Smooth muscle cell (in vitro differentiated cells): ENCODE measurements at regions not wholly inside any gene's neighbourhood (a gene's known extent, or its start where the extent isn't known, plus 50 kb on each side); places are given as distances from the start of the nearest gene placed in this dataset.
"Not testable (repeated sequence)": the region's sequence is repeated elsewhere in the genome, so short reads cannot be mapped to it uniquely, and the experiment has no call there.

Experiments
- DNase-seq: peaks from one replicate; lab custom pipeline; 2025; ENCODE audit not compliant: unreplicated experiment; lab: John Stamatoyannopoulos, UW
- H2AFZ ChIP-seq: fragments of 200-600 bp; sonication (generic); 2 replicates; pipeline ENCODE4 v1.6.0; 2016; ENCODE audit warnings: antibody characterized with exemption, low read depth, mild to moderate bottlenecking
- H3F3A ChIP-seq: fragments of 200-600 bp; sonication (generic); 2 replicates; pipeline ENCODE4 v1.6.0; 2017; ENCODE audit warnings: antibody characterized with exemption, low read depth
- H3K27ac ChIP-seq: fragments of 200-600 bp; sonication (generic); 2 replicates; pipeline ENCODE4 v1.5.1; 2016; ENCODE audit warnings: low read depth, mild to moderate bottlenecking
- H3K27me3 ChIP-seq: fragments of 200-600 bp; sonication (generic); 2 replicates; pipeline ENCODE4 v1.6.1; 2016; ENCODE audit warnings: low read depth, mild to moderate bottlenecking
- H3K36me3 ChIP-seq: fragments of 200-600 bp; sonication (generic); 2 replicates; pipeline ENCODE4 v1.5.1; 2016; ENCODE audit warnings: low read depth
- H3K4me1 ChIP-seq: fragments of 200-600 bp; sonication (generic); 2 replicates; pipeline ENCODE4 v1.5.1; 2016; ENCODE audit warnings: low read depth
- H3K4me2 ChIP-seq: fragments of 200-600 bp; sonication (generic); 2 replicates; pipeline ENCODE4 v1.6.0; 2016; ENCODE audit warnings: mild to moderate bottlenecking
- H3K4me3 ChIP-seq: fragments of 200-600 bp; sonication (generic); 2 replicates; pipeline ENCODE4 v1.5.1; 2016; ENCODE audit warnings: mild to moderate bottlenecking
- H3K79me2 ChIP-seq: fragments of 200-600 bp; sonication (generic); 2 replicates; pipeline ENCODE4 v1.6.0; 2016; ENCODE audit warnings: low read depth, mild to moderate bottlenecking
- H3K9ac ChIP-seq: fragments of 200-600 bp; sonication (generic); 2 replicates; pipeline ENCODE4 v1.6.0; 2016; ENCODE audit warnings: low read depth
- H3K9me3 ChIP-seq: fragments of 200-600 bp; sonication (generic); replicated peaks from 2 replicates; pipeline ENCODE4 v1.5.1; 2016; ENCODE audit warnings: low read depth
- H4K20me1 ChIP-seq: fragments of 200-600 bp; sonication (generic); 2 replicates; pipeline ENCODE4 v1.6.0; 2016; ENCODE audit warnings: low read depth
- CTCF ChIP-seq: fragments of 200-600 bp; sonication (generic); IDR thresholded peaks from 2 replicates; pipeline ENCODE4 v1.5.1; 2017; ENCODE audit warnings: borderline replicate concordance, mild to moderate bottlenecking, antibody characterized with exemption; ENCODE audit not compliant: insufficient read depth, poor library complexity, severe bottlenecking
- WGBS: methylation state at CpG from one replicate; pipeline ENCODE4 v1.1.7; 2016; ENCODE audit warnings: low lambda C conversion rate; 5-methylcytosine and 5-hydroxymethylcytosine counted together

- Histone ChIP-seq H3K27ac (no peak overlapping the region), H3K4me3 (no peak overlapping the region), H3K36me3 (no peaks in the 10 kb centered on the region), H3K27me3 (peaks cover 4% of the 10 kb centered on the region), H3K9me3 (no peaks in the 10 kb centered on the region), H3K4me1 (no peaks in the 10 kb centered on the region), H4K20me1 (no peaks in the 10 kb centered on the region), H2AFZ (no peak overlapping the region), H3K79me2 (no peaks in the 10 kb centered on the region), H3F3A (no peaks in the 10 kb centered on the region), H3K9ac (no peak overlapping the region), H3K4me2 (no peak overlapping the region)
- WGBS: 88% methylated on average over 9 of the region's 9 CpGs
- no peak for DNase-seq
- no peak for TF ChIP-seq CTCF
Observed at GRCh38 chr12:131386167-131386521, 324.7 kb upstream of the SFSWAP start.

DNA sequence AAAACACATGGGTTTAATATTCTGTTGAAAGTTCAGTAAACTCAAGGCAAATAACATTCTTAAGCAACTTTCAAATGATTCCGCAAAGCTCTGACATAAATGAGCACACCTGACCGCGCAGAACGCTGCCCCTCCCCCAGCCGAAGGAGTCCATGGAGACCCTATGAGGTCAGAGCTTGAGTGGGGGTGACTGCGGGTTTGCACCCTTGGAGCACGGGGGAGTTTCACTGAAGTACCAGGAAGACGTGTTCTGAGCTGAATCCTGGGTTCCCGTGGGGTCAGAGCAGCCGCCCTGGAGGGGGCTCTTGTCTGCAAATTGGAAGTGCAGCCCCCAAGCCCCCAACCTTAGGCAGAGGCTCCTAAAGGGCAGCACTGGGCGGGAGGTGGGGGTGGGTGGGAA is 324.1 kb upstream of the SFSWAP start:
- Histone ChIP-seq H3K4me3 (no peak overlapping the region), H3F3A (no peaks in the 10 kb centered on the region), H4K20me1 (no peaks in the 10 kb centered on the region), H3K36me3 (no peaks in the 10 kb centered on the region), H2AFZ (no peak overlapping the region), H3K79me2 (no peaks in the 10 kb centered on the region), H3K27ac (no peak overlapping the region), H3K9me3 (no peaks in the 10 kb centered on the region), H3K4me1 (no peaks in the 10 kb centered on the region), H3K9ac (no peak overlapping the region), H3K27me3 (peaks cover 4% of the 10 kb centered on the region), H3K4me2 (no peak overlapping the region)
- 91% methylated on average over 10 of the region's 11 CpGs for WGBS
- no peak for DNase-seq
- TF ChIP-seq CTCF: no peak

DNA sequence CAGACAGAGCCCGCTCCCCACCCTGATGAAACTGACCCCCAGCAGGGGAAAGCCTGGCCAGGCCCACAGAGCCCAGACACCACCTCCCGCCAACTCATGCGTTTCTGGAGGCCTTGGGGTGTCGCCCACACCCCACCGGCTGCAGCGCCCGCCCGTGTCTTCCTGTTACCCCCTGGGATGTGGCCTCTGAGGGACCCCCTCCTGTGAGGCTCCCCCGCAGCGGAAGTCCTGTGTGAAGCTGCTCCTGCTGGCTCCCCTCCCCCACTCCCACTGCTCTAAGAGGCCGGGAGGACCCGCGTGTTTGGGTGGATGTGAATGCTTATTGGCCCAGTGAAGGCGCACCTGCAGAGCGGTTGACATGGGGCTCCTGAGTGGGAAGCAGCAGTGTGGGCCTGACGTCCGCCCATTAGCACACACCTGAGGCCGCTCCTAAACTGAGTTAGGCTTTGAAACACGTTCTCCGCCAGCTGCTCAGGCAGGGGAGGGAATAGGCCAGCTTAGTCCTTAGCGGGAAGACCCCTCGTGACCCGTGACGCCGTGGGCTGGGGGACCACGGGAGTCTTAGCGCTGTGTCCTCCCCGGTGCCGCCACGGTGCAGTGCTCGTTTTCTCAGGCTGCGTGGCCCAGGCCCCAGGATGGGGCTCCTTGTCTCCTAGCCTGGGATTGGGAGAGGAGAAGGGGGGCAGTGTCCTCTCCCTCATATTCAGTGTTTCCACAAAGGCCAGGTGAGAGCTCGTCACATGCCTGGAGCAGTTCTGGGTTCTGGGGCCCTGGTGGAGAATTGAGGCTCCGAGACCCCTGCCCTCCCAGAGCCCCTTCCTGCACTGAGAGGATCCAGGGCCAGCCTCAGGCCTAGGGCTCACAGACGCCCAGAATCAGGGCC is 323.4 kb upstream of the SFSWAP start:
- no peak overlapping the region for H3K4me3 ChIP-seq
- no peaks in the 10 kb centered on the region for H3K4me1 ChIP-seq
- DNase-seq: no peak
- H3K27ac ChIP-seq: no peak overlapping the region
- no peaks in the 10 kb centered on the region for H3K79me2 ChIP-seq
- 85% methylated on average over 35 of the region's 35 CpGs for WGBS
- H3K9me3 ChIP-seq: no peaks in the 10 kb centered on the region
- H3K36me3 ChIP-seq: no peaks in the 10 kb centered on the region
- no peak for TF ChIP-seq CTCF
- no peak overlapping the region for H2AFZ ChIP-seq
- H4K20me1 ChIP-seq: no peaks in the 10 kb centered on the region
- peaks cover 4% of the 10 kb centered on the region for H3K27me3 ChIP-seq
- no peaks in the 10 kb centered on the region for H3F3A ChIP-seq
- H3K4me2 ChIP-seq: no peak overlapping the region
- no peak overlapping the region for H3K9ac ChIP-seq

DNA sequence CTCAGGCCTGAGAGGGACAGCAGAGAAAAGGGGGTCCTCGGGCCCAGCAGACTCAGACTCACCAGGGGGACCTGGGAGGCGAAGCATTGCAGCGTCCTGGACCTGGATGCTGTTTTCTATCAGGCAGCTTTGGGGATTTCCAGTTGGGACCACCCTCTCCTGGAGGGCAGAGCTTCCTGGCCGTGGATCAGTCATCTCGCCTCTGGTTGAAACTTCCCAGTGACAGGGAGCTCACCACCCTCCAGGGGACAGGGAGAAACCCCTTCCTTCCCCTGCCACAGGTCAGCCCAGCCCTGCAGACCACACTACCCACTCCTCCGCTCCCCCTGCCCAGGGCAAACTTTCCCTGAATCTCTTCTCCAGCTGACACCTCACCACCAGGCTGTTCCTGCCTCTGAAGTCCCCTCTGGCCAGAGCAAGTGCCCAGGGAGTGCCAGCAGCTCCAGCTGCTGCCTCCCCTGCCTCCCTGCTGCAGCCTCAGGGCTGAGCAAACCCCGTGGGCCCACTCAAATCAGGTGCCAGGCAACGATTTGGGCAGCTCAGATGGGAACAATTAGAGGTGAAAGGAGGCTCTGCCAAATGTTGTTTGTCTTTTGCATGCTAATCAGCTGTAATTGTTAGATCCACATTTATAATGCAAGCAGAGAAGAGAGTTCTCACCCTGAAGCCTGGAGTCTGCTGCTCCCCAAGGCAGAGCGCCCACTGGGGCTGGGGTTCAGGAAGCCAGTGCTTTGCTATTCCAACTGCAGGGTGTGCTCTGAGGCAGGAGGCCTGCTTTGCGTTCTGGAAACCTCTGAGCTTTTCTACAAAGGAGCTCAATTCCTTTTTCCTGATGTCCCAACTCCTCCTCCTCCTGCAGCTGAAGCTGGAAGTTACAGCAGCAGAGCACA is 322.5 kb upstream of the SFSWAP start:
- H3K27ac ChIP-seq, H3F3A ChIP-seq, H4K20me1 ChIP-seq, H3K36me3 ChIP-seq, H3K4me3 ChIP-seq, H3K79me2 ChIP-seq, H3K27me3 ChIP-seq, H2AFZ ChIP-seq, H3K4me1 ChIP-seq, DNase-seq, H3K9me3 ChIP-seq, H3K4me2 ChIP-seq, H3K9ac ChIP-seq: not testable (repeated sequence)
- WGBS: 74% methylated on average over 8 of the region's 10 CpGs
